ENCODE measurements at regions not wholly inside any gene's neighbourhood (a gene's known extent, or its start where the extent isn't known, plus 50 kb on each side); places are given as distances from the start of the nearest gene placed in this dataset.

DNA sequence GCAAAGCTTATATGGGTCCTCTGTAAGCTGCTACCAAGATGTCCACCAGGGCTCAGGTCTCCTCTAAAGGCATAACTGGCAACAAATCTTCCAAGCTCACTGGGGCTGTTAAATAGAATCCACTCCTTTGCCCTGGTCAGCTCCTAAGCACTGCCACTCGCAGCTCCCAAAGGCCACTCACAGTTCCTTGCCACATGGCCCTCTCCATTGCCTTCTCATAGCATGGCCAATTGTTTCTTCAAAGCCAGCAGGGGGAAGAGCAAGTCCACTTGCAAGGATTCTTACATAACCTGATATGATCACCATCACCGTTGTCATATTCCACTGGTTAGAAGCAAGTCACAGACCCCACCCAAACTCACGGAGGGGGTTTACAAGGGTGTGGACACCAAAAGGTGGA, 199.5 kb downstream of the SUCLA2 start:
- DNase-seq (no peak), ATAC-seq (ENCODE audit: low read depth) (no peak)
- H3K4me1 Mint-ChIP-seq: peaks cover 2% of the 10 kb centered on the region
- POLR2A ChIA-PET: no interaction called here
- peaks cover 3% of the 10 kb centered on the region for H3K9me3 Mint-ChIP-seq
- no peaks in the 10 kb centered on the region for H3K36me3 Mint-ChIP-seq
- H3K4me3 Mint-ChIP-seq: no peak overlapping the region
- no peak overlapping the region for H3K27ac Mint-ChIP-seq
- peaks cover 3% of the 10 kb centered on the region for H3K27me3 Mint-ChIP-seq

- no peak overlapping the region for H3K4me3 Mint-ChIP-seq
- peaks cover 2% of the 10 kb centered on the region for H3K4me1 Mint-ChIP-seq
- no peak for ATAC-seq (ENCODE audit: low read depth)
- H3K9me3 Mint-ChIP-seq: peaks cover 3% of the 10 kb centered on the region
- H3K27me3 Mint-ChIP-seq: peaks cover 3% of the 10 kb centered on the region
- POLR2A ChIA-PET: no interaction called here
- DNase-seq: no peak
- no peaks in the 10 kb centered on the region for H3K36me3 Mint-ChIP-seq
- H3K27ac Mint-ChIP-seq: no peak overlapping the region
Measured at GRCh38 chr13:47800593-47800992, 200.5 kb downstream of the SUCLA2 start.

GRCh38 chr13:47798906-47799305, 202.2 kb downstream of the SUCLA2 start:
- no peak overlapping the region for H3K4me3 Mint-ChIP-seq
- ATAC-seq (ENCODE audit: low read depth) (peak; percentile 52), DNase-seq (no peak)
- H3K27ac Mint-ChIP-seq: no peak overlapping the region
- no peaks in the 10 kb centered on the region for H3K4me1 Mint-ChIP-seq
- POLR2A ChIA-PET: no interaction called here
- peaks cover 2% of the 10 kb centered on the region for H3K27me3 Mint-ChIP-seq
- no peaks in the 10 kb centered on the region for H3K36me3 Mint-ChIP-seq
- H3K9me3 Mint-ChIP-seq: peaks cover 2% of the 10 kb centered on the region

DNA sequence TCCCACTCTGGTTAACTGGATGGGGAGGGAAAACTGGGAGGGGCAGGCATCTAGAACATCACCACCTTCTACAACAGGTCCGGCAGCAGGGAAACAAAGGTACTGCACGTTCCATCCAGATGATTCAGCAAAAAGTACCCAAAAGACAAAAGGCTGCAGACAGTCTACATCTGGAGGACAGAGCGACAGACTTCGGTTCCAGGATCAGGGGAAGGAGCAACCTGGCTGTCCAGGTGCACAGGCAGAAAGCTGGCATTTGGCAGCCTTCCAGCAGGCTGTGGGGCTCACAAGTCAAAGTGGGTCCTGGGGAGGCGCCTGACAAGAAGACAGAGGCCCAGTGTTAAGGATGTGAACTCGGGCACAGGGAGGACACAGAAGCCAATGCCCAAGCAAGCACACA, 202.9 kb downstream of the SUCLA2 start:
- ATAC-seq (ENCODE audit: low read depth): no peak
- Mint-ChIP-seq H3K27me3 (peaks cover 2% of the 10 kb centered on the region), H3K4me3 (no peak overlapping the region), H3K9me3 (peaks cover 2% of the 10 kb centered on the region), H3K36me3 (no peaks in the 10 kb centered on the region), H3K27ac (no peak overlapping the region), H3K4me1 (no peaks in the 10 kb centered on the region)
- no peak for DNase-seq
- POLR2A ChIA-PET: no interaction called here

DNA sequence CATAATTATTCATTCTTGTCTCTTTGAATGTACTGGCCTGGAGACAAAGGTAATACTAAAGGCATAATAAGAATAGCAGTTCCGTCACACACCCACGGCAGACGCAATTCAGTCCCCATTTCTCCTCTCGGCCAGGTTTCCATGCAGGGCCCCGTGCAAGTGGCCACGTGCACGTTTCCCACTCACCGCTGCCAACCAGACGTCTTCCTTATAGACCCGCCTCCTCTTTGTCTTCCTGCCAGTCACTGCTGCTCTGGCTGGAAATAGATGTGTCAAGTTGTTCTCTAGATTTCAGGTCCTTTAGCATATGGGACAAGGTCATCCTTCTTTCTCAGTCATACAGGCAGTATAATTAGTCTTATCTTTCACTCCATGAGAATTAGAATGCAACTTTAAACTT, 204.3 kb downstream of the SUCLA2 start:
- Mint-ChIP-seq H3K4me1 (no peaks in the 10 kb centered on the region), H3K9me3 (peaks cover 6% of the 10 kb centered on the region), H3K4me3 (no peak overlapping the region), H3K27ac (no peak overlapping the region), H3K27me3 (no peaks in the 10 kb centered on the region), H3K36me3 (no peaks in the 10 kb centered on the region)
- DNase-seq (no peak), ATAC-seq (ENCODE audit: low read depth) (no peak)
- POLR2A ChIA-PET: no interaction called here

DNA sequence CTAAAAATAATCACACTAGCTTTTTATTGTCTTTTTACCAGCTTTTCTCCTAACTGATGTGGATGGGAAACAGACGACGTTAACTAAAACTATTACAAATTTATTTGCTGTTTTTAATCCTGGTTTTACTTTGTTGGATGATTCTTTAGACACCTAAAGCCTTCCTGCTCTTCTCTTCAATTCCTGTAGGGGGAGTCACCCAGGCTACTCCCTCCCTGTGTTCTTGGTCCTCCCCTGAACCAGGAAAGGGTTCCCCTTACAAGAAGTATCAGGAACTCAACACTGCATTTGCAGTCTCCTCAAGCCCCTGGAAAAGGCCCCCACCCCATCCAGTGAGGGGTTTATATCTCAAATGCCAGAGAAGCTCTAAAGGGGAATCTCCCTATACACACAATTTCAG, 206.1 kb downstream of the SUCLA2 start:
- Mint-ChIP-seq H3K9me3 (peaks cover 12% of the 10 kb centered on the region), H3K36me3 (no peaks in the 10 kb centered on the region), H3K4me1 (no peaks in the 10 kb centered on the region), H3K27ac (no peak overlapping the region), H3K27me3 (no peaks in the 10 kb centered on the region), H3K4me3 (no peak overlapping the region)
- DNase-seq: no peak
- no peak for ATAC-seq (ENCODE audit: low read depth)
- POLR2A ChIA-PET: no interaction called here

DNA sequence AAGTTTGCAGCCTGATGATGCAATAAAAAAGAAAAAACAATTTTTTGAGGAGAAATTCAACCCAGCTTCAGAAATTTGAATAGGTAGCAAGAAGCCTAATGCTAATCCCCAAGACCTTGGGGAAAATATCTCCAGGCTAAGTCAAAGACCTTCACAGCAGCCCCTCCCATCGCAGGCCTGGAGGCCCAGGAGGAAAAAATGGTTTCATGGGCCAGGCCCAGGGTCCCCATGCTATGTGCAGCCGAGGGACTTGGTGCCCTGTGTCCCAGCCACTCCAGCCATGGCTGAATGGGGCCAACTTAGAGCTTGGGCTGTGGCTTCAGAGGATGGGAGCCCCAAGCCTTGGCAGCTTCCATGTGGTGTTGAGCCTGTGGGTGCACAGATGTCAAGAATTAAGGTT, 210.3 kb downstream of the SUCLA2 start:
- Mint-ChIP-seq H3K36me3 (no peaks in the 10 kb centered on the region), H3K9me3 (peaks cover 12% of the 10 kb centered on the region), H3K4me1 (no peaks in the 10 kb centered on the region), H3K27me3 (no peaks in the 10 kb centered on the region), H3K4me3 (no peak overlapping the region), H3K27ac (no peak overlapping the region)
- no peak for DNase-seq
- ATAC-seq (ENCODE audit: low read depth): no peak
- POLR2A ChIA-PET: no interaction called here

- no peaks in the 10 kb centered on the region for H3K36me3 Mint-ChIP-seq
- H3K27me3 Mint-ChIP-seq: no peaks in the 10 kb centered on the region
- DNase-seq (no peak), ATAC-seq (ENCODE audit: low read depth) (no peak)
- H3K9me3 Mint-ChIP-seq: peaks cover 12% of the 10 kb centered on the region
- POLR2A ChIA-PET: no interaction called here
- H3K4me1 Mint-ChIP-seq: no peaks in the 10 kb centered on the region
- H3K27ac Mint-ChIP-seq: no peak overlapping the region
- H3K4me3 Mint-ChIP-seq: no peak overlapping the region
Measured at GRCh38 chr13:47788844-47789243, 212.2 kb downstream of the SUCLA2 start.

DNA sequence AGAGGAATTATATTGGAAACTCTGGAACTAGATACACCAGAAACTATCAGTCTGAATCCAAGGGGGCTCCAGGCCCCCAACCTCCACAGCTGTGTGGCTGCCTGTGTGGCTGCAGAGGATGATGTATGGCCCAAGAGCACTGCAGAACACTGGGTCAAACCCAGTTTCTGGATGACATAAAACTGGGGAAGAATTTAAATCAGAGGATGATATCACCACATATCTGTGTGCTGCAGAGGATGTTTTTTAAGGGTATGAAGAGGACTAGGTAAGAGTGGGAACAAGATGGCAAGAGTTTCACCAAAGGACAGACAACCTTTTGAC, 226.4 kb downstream of the SUCLA2 start:
- ATAC-seq (ENCODE audit: low read depth): no peak
- Mint-ChIP-seq H3K4me1 (peaks cover 2% of the 10 kb centered on the region), H3K27me3 (peaks cover 14% of the 10 kb centered on the region), H3K4me3 (no peak overlapping the region), H3K27ac (no peak overlapping the region), H3K9me3 (peaks cover 3% of the 10 kb centered on the region), H3K36me3 (no peaks in the 10 kb centered on the region)
- POLR2A ChIA-PET: no interaction called here
- no peak for DNase-seq

DNA sequence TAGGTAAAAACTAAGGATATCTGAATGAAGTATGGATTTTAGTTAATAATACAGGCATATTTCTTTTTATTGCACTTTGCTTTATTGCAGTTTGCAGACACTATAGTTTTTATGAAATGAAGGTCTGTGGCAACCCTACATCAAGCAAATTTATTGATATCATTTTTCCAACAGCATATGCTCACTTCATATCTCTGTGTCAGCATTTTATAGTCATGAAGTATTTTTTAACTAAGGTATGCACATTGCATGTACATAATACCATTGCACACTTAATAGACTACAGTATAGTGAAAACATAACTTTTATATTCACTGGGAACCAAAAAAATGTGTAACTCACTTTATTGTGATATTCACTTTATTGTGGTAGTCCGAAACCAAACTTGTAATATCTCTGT, 236.3 kb downstream of the SUCLA2 start:
- DNase-seq (no peak), ATAC-seq (ENCODE audit: low read depth) (no peak)
- Mint-ChIP-seq H3K9me3 (no peaks in the 10 kb centered on the region), H3K27me3 (peaks cover 5% of the 10 kb centered on the region), H3K4me3 (no peak overlapping the region), H3K36me3 (no peaks in the 10 kb centered on the region), H3K27ac (no peak overlapping the region), H3K4me1 (no peaks in the 10 kb centered on the region)
- POLR2A ChIA-PET: no interaction called here

DNA sequence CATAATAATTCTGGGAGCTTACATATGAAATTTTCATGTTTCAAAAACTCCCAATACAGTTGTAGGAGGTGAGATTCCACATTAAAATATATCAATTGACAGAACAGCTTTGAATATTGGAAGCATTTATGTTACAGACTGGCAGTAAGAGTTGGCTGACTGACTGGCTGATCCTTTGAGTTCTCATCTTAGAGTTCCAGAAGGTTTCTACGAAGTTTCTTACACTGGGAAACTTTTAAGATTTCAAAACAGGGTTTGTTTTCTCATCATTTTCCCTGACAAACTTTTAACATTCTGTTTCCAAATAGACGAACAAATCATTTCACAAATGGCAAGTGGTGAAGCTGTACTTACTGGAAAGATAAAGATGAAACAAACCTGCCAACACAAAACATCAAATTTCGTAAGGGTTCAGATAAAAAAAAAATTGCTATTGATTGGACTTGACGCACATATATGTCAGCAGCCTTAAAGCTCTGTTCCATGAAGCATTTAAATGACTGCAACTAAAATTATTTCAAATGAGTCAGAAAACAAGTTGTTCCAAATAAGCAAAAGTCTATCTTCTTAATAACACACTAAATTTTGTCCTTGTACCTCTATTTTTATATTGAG, 243.5 kb downstream of the SUCLA2 start:
- Mint-ChIP-seq H3K27ac (no peak overlapping the region), H3K9me3 (no peaks in the 10 kb centered on the region), H3K36me3 (no peaks in the 10 kb centered on the region), H3K27me3 (peaks cover 7% of the 10 kb centered on the region), H3K4me3 (no peak overlapping the region), H3K4me1 (no peaks in the 10 kb centered on the region)
- DNase-seq (no peak), ATAC-seq (ENCODE audit: low read depth) (no peak)
- POLR2A ChIA-PET: no interaction called here

DNA sequence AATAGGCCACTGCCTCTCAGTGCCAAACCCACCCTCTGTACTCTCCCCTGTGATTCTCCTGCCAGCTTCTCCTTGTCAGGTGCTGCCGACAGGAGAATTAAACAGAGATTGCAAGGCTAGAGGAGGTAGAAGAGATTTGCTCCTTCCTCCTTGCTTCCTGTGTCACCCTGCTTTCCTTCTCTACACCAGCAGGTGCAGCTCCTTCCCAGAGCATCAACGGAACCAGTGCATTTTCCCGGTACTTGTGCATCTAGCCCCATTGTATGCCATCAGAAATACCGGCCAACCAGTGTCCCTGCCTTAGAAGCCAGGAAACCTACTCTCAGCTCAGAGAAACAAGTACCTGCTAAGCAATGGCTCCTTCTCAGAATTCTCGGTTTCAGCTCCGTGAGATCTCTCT, 253.2 kb downstream of the SUCLA2 start:
- DNase-seq (no peak), ATAC-seq (ENCODE audit: low read depth) (no peak)
- Mint-ChIP-seq H3K4me3 (no peak overlapping the region), H3K27ac (no peak overlapping the region), H3K36me3 (no peaks in the 10 kb centered on the region), H3K4me1 (no peaks in the 10 kb centered on the region), H3K9me3 (peaks cover 2% of the 10 kb centered on the region), H3K27me3 (no peaks in the 10 kb centered on the region)
- POLR2A ChIA-PET: no interaction called here

- H3K36me3 Mint-ChIP-seq: no peaks in the 10 kb centered on the region
- no peaks in the 10 kb centered on the region for H3K27me3 Mint-ChIP-seq
- no peaks in the 10 kb centered on the region for H3K4me1 Mint-ChIP-seq
- no peak overlapping the region for H3K4me3 Mint-ChIP-seq
- no peaks in the 10 kb centered on the region for H3K9me3 Mint-ChIP-seq
- H3K27ac Mint-ChIP-seq: no peak overlapping the region
- ATAC-seq (ENCODE audit: low read depth): no peak
- POLR2A ChIA-PET: no interaction called here
- no peak for DNase-seq
Measured at GRCh38 chr13:47726394-47726793, 274.7 kb downstream of the SUCLA2 start.

DNA sequence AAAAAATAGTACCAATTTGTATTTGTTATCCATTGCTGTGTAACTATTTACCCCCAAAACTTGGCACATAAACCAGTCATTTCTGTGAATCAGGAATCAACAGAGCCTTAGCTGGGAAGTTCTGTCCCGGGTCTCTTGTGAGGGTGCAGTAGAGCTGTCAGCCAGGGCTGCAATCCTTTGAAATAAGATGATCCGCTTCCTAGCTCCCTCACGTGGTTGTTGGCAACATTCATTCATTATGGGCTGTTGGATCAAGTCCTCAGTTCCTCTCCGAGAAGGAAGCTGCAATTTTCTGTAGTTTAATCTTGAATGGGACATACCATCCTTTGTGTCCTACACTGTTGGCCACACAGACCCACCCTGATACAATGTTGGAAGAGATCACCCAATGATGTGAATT, 277.2 kb downstream of the SUCLA2 start:
- Mint-ChIP-seq H3K36me3 (no peaks in the 10 kb centered on the region), H3K9me3 (no peaks in the 10 kb centered on the region), H3K27me3 (no peaks in the 10 kb centered on the region), H3K4me1 (no peaks in the 10 kb centered on the region), H3K4me3 (no peak overlapping the region), H3K27ac (no peak overlapping the region)
- ATAC-seq (ENCODE audit: low read depth): no peak
- POLR2A ChIA-PET: no interaction called here
- DNase-seq: no peak

DNA sequence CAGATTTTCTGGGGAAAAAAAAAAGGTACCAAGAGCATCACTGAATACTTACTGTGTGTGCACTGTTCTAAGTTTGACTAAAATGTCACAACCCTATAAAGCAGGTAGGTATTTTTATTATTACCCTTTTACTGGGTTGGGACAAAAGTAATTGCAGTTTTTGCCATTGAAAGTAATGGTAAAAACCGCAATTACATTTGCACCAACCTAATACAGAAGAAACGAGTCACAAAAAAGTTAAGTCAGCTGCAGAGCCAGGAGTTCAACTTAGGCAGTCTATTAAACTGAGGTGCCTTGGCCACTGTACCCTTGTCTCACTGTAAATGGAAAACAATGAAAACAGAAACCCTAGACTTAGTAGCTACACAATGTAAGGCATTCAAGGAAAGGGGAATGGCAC, 281.9 kb downstream of the SUCLA2 start:
- no peak for ATAC-seq (ENCODE audit: low read depth)
- H3K27ac Mint-ChIP-seq: no peak overlapping the region

More for the DNA sequence above, 281.9 kb downstream of the SUCLA2 start:
- POLR2A ChIA-PET: no interaction called here
- Mint-ChIP-seq H3K4me3 (no peak overlapping the region), H3K9me3 (no peaks in the 10 kb centered on the region), H3K27me3 (no peaks in the 10 kb centered on the region), H3K36me3 (no peaks in the 10 kb centered on the region), H3K4me1 (no peaks in the 10 kb centered on the region)
- DNase-seq: no peak
